OCI-M2 (cell line): ENCODE measurements at regions not wholly inside any gene's neighbourhood (a gene's known extent, or its start where the extent isn't known, plus 50 kb on each side); places are given as distances from the start of the nearest gene placed in this dataset.
"Not testable (repeated sequence)": the region's sequence is repeated elsewhere in the genome, so short reads cannot be mapped to it uniquely, and the experiment has no call there.

Experiments
- DNase-seq: peaks from one replicate; lab custom pipeline; 2025; ENCODE audit not compliant: unreplicated experiment; lab: John Stamatoyannopoulos, UW

- no peak for DNase-seq
Observed at GRCh38 chr3:82423268-82424030, 662.0 kb upstream of the GBE1 start.

GRCh38 chr3:82416830-82417229 is 655.4 kb upstream of the GBE1 start:
- DNase-seq: no peak

- DNase-seq: no peak
Observed at GRCh38 chr3:82416349-82416748, 654.9 kb upstream of the GBE1 start.

GRCh38 chr3:82413171-82413570 is 651.7 kb upstream of the GBE1 start:
- no peak for DNase-seq

GRCh38 chr3:82410366-82410765 is 648.9 kb upstream of the GBE1 start:
- no peak for DNase-seq

- no peak for DNase-seq
Observed at GRCh38 chr3:82409842-82410241, 648.4 kb upstream of the GBE1 start.

- DNase-seq: no peak
Observed at GRCh38 chr3:82392203-82392775, 630.8 kb upstream of the GBE1 start.

- no peak for DNase-seq
Observed at GRCh38 chr3:82390868-82391267, 629.4 kb upstream of the GBE1 start.

GRCh38 chr3:82386647-82387046 is 625.2 kb upstream of the GBE1 start:
- DNase-seq: no peak

GRCh38 chr3:82384181-82384580 is 622.7 kb upstream of the GBE1 start:
- no peak for DNase-seq

- no peak for DNase-seq
Observed at GRCh38 chr3:82382831-82383230, 621.4 kb upstream of the GBE1 start.

GRCh38 chr3:82378392-82378791 is 616.9 kb upstream of the GBE1 start:
- DNase-seq: no peak

GRCh38 chr3:82376883-82377282 is 615.4 kb upstream of the GBE1 start:
- DNase-seq: no peak

- DNase-seq: not testable (repeated sequence)
Observed at GRCh38 chr3:82373833-82374232, 612.4 kb upstream of the GBE1 start.

- DNase-seq: no peak
Observed at GRCh38 chr3:82364827-82365226, 603.4 kb upstream of the GBE1 start.

GRCh38 chr3:82363131-82363530 is 601.7 kb upstream of the GBE1 start:
- no peak for DNase-seq

GRCh38 chr3:82355228-82355627 is 593.8 kb upstream of the GBE1 start:
- no peak for DNase-seq

GRCh38 chr3:82354228-82354627 is 592.8 kb upstream of the GBE1 start:
- no peak for DNase-seq

GRCh38 chr3:82353306-82354171 is 592.1 kb upstream of the GBE1 start:
- DNase-seq: no peak

- DNase-seq: no peak
Observed at GRCh38 chr3:82347585-82347984, 586.1 kb upstream of the GBE1 start.

GRCh38 chr3:82342521-82342920 is 581.1 kb upstream of the GBE1 start:
- no peak for DNase-seq

- no peak for DNase-seq
Observed at GRCh38 chr3:82329300-82329699, 567.9 kb upstream of the GBE1 start.
